ENCODE measurements at regions not wholly inside any gene's neighbourhood (a gene's known extent, or its start where the extent isn't known, plus 50 kb on each side); places are given as distances from the start of the nearest gene placed in this dataset.

GRCh38 chr2:34070196-34070595 is 471.1 kb upstream of the FAM98A start:
- TF ChIP-seq EZH2 (IDR thresholded peaks at IDR 0.05; ENCODE audit: borderline replicate concordance, low read depth, low read length, poor library complexity, severe bottlenecking) = no peak
- TF ChIP-seq, protein P1, sequence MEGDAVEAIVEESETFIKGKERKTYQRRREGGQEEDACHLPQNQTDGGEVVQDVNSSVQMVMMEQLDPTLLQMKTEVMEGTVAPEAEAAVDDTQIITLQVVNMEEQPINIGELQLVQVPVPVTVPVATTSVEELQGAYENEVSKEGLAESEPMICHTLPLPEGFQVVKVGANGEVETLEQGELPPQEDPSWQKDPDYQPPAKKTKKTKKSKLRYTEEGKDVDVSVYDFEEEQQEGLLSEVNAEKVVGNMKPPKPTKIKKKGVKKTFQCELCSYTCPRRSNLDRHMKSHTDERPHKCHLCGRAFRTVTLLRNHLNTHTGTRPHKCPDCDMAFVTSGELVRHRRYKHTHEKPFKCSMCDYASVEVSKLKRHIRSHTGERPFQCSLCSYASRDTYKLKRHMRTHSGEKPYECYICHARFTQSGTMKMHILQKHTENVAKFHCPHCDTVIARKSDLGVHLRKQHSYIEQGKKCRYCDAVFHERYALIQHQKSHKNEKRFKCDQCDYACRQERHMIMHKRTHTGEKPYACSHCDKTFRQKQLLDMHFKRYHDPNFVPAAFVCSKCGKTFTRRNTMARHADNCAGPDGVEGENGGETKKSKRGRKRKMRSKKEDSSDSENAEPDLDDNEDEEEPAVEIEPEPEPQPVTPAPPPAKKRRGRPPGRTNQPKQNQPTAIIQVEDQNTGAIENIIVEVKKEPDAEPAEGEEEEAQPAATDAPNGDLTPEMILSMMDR (conservative IDR thresholded peaks at IDR 0.05; ENCODE audit: low read depth, low read length) = no peak
